Right ventricle myocardium inferior (tissue), 1 donor: ENCODE measurements at regions not wholly inside any gene's neighbourhood (a gene's known extent, or its start where the extent isn't known, plus 50 kb on each side); places are given as distances from the start of the nearest gene placed in this dataset.

Experiments used
- ATAC-seq: fragments of 200-7000 bp; cut with Tn5 transposase; one replicate; pipeline ENCODE4 v1.9.1; 2020; ENCODE audit warnings: mild to moderate bottlenecking, moderate library complexity
- DNase-seq: peaks from one replicate; pipeline ENCODE4 v3.0.0; 2021; ENCODE audit errors: missing footprints
- intact Hi-C: fragments of 100-400 bp; cut with DNase I; formaldehyde crosslinking; loops from one replicate; pipeline ENCODE4 v1.11.0; 2022
- donor health status: DM: no; HTN: yes; CAD: no; lungs with severe emphysema.

DNA sequence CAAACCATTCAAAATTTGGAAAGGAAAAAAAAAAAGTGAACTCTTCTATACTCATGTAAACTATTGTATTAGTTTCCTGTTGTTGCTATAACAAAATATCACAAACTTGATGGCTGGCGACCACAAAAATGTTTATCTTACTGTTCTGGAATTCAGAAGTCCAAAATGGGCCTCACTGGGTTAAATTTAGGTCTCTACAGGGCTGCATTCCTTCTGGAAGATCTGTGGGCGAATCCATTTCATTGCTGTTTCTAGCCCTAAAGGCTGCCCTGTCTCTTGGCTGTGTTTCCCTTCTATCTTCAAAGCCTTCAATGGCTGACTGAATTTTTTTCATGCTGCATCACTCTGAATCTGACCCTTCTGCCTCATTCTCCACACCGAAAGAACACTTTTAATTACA lies 105.1 kb upstream of the NAV3 start:
- intact Hi-C loops: loop anchor here (1.0 kb wide), 1 partner anchor 200 kb away; no protein-coding TSS in a partner anchor
- ATAC-seq (no peak), DNase-seq (no peak)

GRCh38 chr12:77724367-77724957 lies 106.2 kb upstream of the NAV3 start:
- DNase-seq: no peak
- intact Hi-C loops: no loop called here
- peak; percentile 77 for ATAC-seq

DNA sequence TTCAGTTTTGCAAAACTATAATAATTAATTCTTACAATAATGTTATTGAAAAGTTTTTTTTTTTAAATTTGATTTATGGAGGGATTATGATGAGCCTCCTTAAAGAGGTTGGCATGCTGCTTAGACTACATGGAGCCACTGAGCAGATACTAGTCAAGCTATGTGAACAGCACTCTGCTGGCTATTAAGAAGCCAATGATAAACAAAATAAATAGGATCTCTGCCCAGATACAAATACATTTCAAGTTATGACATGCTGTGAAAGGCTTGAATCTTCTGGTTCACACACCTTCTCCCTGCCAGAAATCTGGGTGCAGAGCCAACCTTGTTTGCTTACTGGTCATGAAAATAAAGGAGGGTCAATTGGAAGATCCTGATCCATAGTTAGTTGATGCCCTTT lies 107.4 kb upstream of the NAV3 start:
- no peak for ATAC-seq
- DNase-seq: no peak
- intact Hi-C loops: no loop called here

GRCh38 chr12:77722536-77722935 lies 108.2 kb upstream of the NAV3 start:
- DNase-seq (no peak), ATAC-seq (no peak)
- intact Hi-C loops: no loop called here

DNA sequence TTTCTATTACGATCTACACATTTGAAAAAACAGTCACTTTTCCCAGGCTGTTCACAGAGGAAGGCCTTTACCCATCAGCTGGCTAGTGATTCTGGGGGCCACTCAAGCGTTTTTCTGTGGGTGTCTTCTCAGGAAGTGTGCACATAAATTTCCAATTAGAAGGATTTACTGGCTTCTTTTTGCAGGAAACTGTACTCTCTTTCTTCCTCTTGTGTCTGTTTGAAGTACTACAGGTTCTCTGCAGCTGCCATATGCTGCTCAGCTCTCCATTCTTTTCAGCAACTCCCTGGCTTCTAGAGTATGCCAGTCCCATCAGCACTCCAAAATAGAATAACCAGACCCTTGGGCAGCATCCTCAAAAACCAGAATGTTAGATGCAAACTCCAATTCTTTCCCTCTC lies 110.4 kb upstream of the NAV3 start:
- DNase-seq: no peak
- no peak for ATAC-seq
- intact Hi-C loops: no loop called here

GRCh38 chr12:77710209-77710608 lies 120.5 kb upstream of the NAV3 start:
- ATAC-seq: no peak
- DNase-seq: no peak
- intact Hi-C loops: no loop called here

GRCh38 chr12:77697126-77697525 lies 133.6 kb upstream of the NAV3 start:
- DNase-seq: no peak
- no peak for ATAC-seq
- intact Hi-C loops: no loop called here

DNA sequence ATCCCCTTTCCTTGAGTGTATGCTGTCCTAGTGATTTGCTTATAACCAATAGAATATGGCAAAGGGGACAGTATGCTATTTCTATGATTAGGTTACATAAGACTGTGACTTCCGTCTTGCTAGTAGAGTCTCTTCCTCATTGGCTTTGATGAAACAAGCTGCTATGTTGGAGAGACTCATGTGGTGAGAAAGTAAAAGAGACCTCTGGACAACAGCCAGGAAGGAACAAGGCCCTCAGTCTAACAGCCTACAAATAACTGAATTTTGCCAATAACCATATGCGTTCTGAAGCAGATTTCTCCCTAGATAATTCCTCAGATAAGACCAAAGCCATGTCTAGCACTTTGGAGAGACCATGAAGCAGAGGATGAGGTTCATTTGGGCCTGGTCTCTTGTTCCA lies 134.5 kb upstream of the NAV3 start:
- no peak for ATAC-seq
- intact Hi-C loops: no loop called here
- no peak for DNase-seq

GRCh38 chr12:77689510-77690086 lies 141.1 kb upstream of the NAV3 start:
- intact Hi-C loops: loop anchor here (10.0 kb wide), 1 partner anchor 645 kb away; no protein-coding TSS in a partner anchor
- DNase-seq: no peak
- ATAC-seq: no peak

DNA sequence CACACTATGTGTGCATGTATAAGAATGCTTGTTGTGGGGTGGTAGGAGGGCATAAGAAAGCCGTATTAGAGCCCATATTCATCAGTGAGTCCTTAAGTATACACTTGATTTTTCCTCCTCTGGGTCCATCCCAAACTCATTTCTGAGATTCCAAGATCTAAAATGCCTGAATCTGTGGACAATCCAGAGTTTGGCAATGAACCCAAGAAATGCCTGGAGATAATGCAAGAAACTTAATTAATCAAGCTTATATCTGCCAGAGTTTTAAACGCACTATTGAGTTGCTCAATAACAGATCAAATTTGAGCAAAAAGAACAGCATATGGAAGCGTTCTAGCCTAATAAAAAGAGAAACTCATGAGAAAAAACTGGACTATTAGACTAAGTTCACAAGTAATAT lies 143.4 kb upstream of the NAV3 start:
- DNase-seq (no peak), ATAC-seq (no peak)
- intact Hi-C loops: loop anchor here (10.0 kb wide), 1 partner anchor 643 kb away; no protein-coding TSS in a partner anchor

- ATAC-seq: no peak
- intact Hi-C loops: loop anchor here (10.0 kb wide), 1 partner anchor 642 kb away; no protein-coding TSS in a partner anchor
Observed at GRCh38 chr12:77686760-77687159, 143.9 kb upstream of the NAV3 start.

DNA sequence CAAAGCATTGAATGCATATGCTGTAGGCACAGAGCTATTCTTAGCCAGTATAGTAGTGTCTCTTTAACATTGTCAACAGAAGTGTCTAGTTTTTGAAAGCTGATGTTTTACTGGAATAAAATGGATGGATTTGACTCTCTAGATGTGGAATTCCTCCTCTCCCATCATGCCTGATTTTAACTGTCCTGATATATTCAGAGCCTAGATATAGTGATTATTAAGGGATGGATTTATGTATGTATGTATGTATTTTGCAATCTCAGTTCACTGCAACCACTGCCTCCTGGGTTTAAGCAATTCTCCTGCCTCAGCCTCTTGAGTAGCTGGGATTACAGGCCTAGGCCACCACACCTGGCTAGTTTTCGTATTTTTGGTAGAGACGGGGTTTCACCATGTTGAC lies 144.8 kb upstream of the NAV3 start:
- DNase-seq: no peak
- intact Hi-C loops: loop anchor here (1.0 to 10.0 kb wide), 2 partner anchors 534 to 641 kb away; no protein-coding TSS in a partner anchor

More at GRCh38 chr12:77686760-77687159, 143.9 kb upstream of the NAV3 start:
- DNase-seq: no peak

GRCh38 chr12:77685112-77685511 lies 145.6 kb upstream of the NAV3 start:
- intact Hi-C loops: loop anchor here (1.0 to 10.0 kb wide), 2 partner anchors 533 to 640 kb away; no protein-coding TSS in a partner anchor
- ATAC-seq (peak; percentile 57), DNase-seq (no peak)

More for the DNA sequence above, 144.8 kb upstream of the NAV3 start:
- ATAC-seq: no peak

GRCh38 chr12:77682488-77682887 lies 148.2 kb upstream of the NAV3 start:
- ATAC-seq (no peak), DNase-seq (no peak)
- intact Hi-C loops: loop anchor here (10.0 kb wide), 1 partner anchor 638 kb away; no protein-coding TSS in a partner anchor

DNA sequence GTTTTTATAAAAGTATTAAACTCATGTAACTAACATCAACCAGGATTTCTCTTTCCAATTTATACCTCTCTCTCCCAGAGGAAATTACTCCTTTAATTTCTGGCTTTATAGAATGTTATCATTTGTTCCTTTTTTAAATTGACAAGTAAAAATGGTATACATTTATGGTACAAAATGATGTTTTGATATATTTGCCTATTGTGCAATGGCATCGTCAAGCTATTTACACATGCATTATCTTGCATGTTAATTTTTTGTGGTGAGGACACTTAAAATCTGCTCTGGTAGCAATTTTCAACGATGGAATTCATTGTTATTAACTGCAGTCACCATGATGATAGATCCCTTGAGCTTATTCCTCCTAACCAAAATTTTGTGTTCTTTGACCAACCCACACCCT lies 149.0 kb upstream of the NAV3 start:
- intact Hi-C loops: loop anchor here (10.0 kb wide), 1 partner anchor 637 kb away; no protein-coding TSS in a partner anchor
- no peak for DNase-seq
- no peak for ATAC-seq

DNA sequence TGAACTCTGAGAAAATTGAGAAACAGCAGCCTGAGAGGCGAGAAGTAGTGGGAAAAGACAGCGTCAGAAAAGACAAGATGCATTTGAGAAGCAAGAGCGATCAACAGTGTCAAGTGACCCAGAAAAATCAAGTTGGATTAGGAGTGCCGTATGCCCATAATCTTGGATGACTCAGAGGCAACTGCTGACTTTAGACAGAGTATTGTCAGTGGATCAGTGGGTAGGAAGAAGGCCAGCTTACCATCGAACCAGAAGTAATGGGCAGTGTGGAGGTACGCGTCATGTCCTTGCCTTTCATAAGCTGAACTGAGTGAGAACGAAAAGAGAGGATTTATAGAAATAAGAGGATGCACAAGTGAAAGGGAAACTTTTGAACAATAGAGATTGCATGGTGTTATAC lies 151.0 kb upstream of the NAV3 start:
- ATAC-seq (no peak), DNase-seq (no peak)
- intact Hi-C loops: loop anchor here (10.0 kb wide), 1 partner anchor 635 kb away; no protein-coding TSS in a partner anchor

DNA sequence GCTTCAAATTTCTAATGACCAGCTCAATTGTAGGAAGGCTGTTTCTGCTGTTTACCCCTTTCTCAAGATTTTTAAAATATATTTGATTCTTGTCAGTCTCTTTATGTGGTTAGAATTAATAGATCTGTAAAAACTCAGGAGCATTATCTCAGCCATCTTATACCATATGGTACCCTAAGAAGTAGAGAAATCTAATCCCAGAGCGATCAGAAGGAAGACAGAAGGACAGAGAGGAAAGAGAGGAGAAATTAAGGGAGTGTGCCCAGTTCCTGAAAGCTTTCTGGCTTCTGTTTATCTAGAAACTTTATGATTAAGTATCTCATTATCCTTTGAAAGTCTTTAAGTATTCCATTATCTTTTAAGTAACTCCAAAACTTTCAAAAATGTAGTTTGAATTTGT lies 152.1 kb upstream of the NAV3 start:
- intact Hi-C loops: no loop called here

GRCh38 chr12:77667101-77667500 lies 163.6 kb upstream of the NAV3 start:
- ATAC-seq (no peak), DNase-seq (no peak)
- intact Hi-C loops: no loop called here

More for the DNA sequence above, 152.1 kb upstream of the NAV3 start:
- DNase-seq (no peak), ATAC-seq (no peak)

DNA sequence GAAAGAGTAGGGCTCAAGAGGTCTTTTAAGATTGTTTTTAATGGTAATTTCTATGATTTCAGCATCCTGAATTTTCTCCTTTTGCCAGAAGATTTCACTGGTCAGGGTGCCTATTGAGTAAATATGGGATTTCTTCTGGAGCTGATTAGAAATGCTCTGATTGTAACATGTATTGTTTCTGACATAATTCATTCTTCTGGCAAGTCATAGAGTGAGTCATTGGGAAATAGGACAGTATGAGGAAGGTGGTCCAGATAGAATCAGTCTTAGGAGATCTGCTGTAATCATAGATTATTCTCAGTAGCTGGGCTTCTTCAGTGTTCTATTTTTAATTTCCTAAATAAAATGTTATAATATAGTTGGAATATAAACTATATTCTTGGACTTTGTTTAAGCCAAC lies 182.0 kb upstream of the NAV3 start:
- ATAC-seq (no peak), DNase-seq (no peak)
- intact Hi-C loops: no loop called here

DNA sequence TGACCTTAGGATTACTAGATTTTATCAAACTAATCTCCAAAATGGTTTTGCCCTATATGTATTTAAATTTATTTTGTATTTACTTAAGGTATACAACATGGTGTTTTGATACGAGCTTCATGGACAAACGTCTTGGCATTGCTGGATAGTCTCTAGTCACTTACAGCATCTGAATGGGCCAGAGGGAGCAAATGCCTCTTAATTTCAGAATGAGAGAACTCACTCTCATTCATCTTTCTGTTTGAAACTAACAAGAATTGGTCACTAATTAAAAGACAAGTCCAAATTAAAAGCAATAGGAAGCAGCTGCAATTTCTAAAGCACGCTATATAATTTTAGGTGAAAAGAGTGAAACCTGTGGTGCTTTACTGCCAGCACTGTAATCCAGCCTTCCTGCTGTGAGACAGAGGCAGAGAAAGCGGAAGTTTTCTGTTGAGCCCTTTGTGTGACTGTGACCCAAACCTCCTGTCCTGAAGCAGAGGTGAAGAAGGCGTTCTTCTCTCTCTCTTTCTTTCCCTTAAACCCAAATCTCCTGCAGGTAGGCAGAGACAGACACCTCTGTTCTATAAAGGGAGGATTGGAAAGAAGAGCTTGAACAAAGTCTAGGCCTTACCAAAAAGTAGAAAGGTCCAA lies 184.6 kb upstream of the NAV3 start:
- DNase-seq (no peak), ATAC-seq (no peak)
- intact Hi-C loops: no loop called here
